Neural progenitor cell (in vitro differentiated cells): ENCODE measurements at regions not wholly inside any gene's neighbourhood (a gene's known extent, or its start where the extent isn't known, plus 50 kb on each side); places are given as distances from the start of the nearest gene placed in this dataset.

Source experiments
- CTCF ChIP-seq: fragments of 200-600 bp; sonication (generic); IDR thresholded peaks from 2 replicates; pipeline ENCODE4 v1.5.1; 2017; ENCODE audit warnings: antibody characterized with exemption, mild to moderate bottlenecking
- EZH2phosphoT487 ChIP-seq: fragments of 200-600 bp; sonication (generic); IDR thresholded peaks from 2 replicates; pipeline ENCODE4 v1.6.1; 2017; ENCODE audit warnings: antibody characterized with exemption

GRCh38 chr19:28238270-28238820, 974.6 kb downstream of the UQCRFS1 start:
- TF ChIP-seq CTCF (no peak), EZH2phosphoT487 (no peak)
